Mesodermal cell (in vitro differentiated cells): ENCODE measurements at regions not wholly inside any gene's neighbourhood (a gene's known extent, or its start where the extent isn't known, plus 50 kb on each side); places are given as distances from the start of the nearest gene placed in this dataset.
"Not testable (repeated sequence)": the region's sequence is repeated elsewhere in the genome, so short reads cannot be mapped to it uniquely, and the experiment has no call there.

Experiments
- H3K27ac ChIP-seq: 2 replicates; pipeline ENCODE4 v1.7.0; 2013; ENCODE audit warnings: mild to moderate bottlenecking, low read depth, low read length, moderate library complexity; ENCODE audit not compliant: severe bottlenecking
- H3K36me3 ChIP-seq: 2 replicates; pipeline ENCODE4 v1.7.1; 2013; ENCODE audit warnings: mild to moderate bottlenecking, low read length, moderate library complexity; ENCODE audit not compliant: control insufficient read depth, insufficient read depth
- H3K4me1 ChIP-seq: one replicate; pipeline ENCODE4 v1.7.1; 2013; ENCODE audit warnings: mild to moderate bottlenecking, low read length; ENCODE audit not compliant: insufficient read depth, control insufficient read depth, poor library complexity, severe bottlenecking
- H3K4me3 ChIP-seq: 2 replicates; pipeline ENCODE4 v1.7.0; 2013; ENCODE audit warnings: low read length, control low read depth, mild to moderate bottlenecking; ENCODE audit not compliant: insufficient read depth, poor library complexity, severe bottlenecking; ENCODE audit errors: extremely low read depth
- H3K9me3 ChIP-seq: 2 replicates; pipeline ENCODE4 v1.7.1; 2013; ENCODE audit warnings: mild to moderate bottlenecking, low read length, moderate library complexity; ENCODE audit not compliant: control insufficient read depth
- WGBS, 2 experiments: methylation state at CpG; one replicate each; pipeline ENCODE4 v1.1.5; 2013; ENCODE audit warnings: missing lambda C conversion rate in 2 of 2; ENCODE audit not compliant: insufficient coverage in 2 of 2; 5-methylcytosine and 5-hydroxymethylcytosine counted together

DNA sequence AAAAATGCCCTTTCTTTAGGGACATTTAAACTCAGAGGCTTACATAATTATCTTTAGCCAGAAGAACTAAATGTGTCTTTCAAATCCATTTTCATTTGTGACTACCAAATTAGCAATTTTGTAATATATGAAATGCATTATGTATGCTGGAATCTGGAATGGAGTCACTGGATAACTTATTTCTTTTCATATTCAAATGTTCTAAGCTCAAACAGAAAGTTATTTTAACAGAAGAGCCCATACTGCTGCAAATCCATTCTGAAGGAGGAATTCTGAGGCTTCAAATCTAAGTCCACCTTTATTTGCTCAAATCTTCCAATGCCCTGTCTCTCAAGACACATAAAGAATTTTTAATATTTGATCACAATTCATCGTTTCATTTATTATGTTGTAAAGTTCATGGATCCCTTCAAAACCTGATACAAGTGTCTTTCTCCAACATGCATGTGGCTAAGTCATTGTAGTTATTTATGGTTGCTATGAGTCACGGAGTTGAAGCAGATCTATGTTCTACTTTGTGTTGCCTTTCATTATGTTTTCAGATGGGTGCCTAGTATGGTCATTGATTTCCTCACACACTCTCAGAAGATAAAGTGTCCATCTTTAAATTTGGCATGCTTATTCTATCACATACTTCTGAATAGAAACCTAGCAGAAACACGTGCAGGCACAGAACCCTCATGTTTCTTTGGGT, 214.8 kb upstream of the GCFC2 start:
- Histone ChIP-seq H3K4me1 (no peaks in the 10 kb centered on the region), H3K9me3 (no peaks in the 10 kb centered on the region), H3K36me3 (no peaks in the 10 kb centered on the region), H3K27ac (no peak overlapping the region), H3K4me3 (no peak overlapping the region)
- WGBS, 2 experiments, result no CpG with 5 or more reads among the region's 3 CpGs

DNA sequence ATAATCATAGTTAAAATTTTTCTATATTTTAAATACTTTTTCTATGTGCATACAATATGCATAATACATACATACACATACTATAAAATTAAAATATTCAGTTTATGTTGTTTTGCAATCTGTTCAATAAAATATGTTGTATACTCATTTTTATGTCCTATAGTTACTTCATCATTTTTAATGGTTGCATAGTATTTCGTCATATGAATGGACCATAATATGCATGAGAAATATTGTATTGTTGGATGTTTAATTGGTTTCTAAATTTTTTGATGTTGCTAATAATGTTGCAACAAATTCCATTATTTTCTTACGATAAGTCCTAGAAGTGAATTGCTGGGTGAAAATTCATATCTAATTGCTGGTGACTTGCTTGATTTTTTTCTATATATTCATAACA, 211.5 kb upstream of the GCFC2 start:
- Histone ChIP-seq H3K4me3 (no peak overlapping the region), H3K27ac (no peak overlapping the region), H3K9me3 (no peaks in the 10 kb centered on the region), H3K4me1 (no peaks in the 10 kb centered on the region), H3K36me3 (no peaks in the 10 kb centered on the region)
- no CpG with 5 or more reads among the region's 2 CpGs for WGBS, 2 experiments

DNA sequence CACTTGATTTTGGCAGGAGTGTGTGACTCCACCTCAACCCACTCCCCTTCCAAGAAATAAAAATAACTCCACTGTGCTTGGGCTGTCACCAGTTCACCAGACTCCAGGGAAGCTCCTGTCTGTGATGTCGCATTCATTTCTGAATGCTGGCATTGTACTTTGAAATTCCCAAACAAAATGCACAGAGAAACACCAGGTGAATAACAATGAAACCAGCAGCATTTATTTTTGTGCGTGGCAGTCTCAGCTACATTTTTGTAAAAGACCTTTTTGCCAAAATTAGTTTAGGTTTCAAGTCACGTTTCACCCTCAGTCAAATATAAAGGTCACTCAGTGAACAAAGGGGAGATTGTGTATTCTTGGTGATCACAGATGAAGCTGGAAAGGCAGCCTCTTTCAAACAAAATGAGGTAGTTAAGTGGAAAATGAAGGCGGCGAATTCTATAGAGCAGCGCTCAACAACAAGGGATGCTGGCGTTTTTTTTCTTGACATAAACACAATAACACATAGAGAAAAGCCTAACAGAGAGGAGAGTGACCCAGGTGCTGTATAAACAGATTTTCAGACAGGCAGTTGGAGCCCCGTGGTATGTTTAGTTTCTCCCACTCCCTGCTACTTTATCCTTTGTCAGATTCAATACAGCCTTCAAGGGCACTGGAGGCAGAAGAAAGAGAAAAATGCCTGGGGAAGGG, 210.3 kb upstream of the GCFC2 start:
- Histone ChIP-seq H3K36me3 (no peaks in the 10 kb centered on the region), H3K27ac (peak overlapping the region; percentile 65), H3K9me3 (no peaks in the 10 kb centered on the region), H3K4me3 (no peak overlapping the region), H3K4me1 (no peaks in the 10 kb centered on the region)
- WGBS, 2 experiments, result 59 to 82% methylated on average over 2 of the region's 8 CpGs

DNA sequence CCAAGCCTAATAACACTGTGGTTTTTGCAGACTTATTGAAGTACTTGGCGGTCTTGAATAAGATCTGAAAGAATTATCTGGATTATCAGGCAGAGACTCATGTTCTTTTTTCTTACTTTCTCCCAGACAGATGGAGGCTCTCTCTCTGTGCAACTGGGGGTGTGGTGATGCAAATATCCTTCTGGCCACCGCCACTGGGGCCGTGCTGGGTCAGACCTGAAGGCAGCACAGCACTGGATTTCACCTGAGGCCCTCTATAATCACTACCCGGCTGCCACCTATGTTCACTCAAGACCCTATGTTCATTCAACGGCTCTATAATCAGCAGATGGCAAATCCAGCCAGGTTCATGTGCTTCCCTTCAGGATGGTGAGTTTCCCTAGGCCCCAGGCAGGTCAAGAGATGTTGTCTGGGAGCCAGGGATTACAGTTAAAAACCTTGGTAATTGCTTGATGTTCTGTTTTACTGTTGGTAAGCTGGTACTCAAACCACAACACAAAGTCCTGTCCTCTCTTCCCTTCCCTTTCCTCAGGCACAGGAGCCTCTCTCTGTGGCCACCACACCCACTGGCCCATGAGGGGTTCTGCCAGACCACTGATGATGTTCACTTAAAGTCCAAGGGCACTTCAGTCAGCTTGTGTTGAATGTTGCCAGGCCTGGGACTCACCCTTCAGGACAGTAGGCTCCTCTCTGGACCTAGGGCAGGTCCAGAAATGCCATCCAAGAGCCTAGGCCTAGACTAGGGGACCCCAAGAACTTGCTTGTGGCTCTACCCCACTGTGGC, 205.3 kb upstream of the GCFC2 start:
- no peaks in the 10 kb centered on the region for H3K9me3 ChIP-seq
- no peaks in the 10 kb centered on the region for H3K36me3 ChIP-seq
- H3K4me1 ChIP-seq, result no peaks in the 10 kb centered on the region
- 83 to 100% methylated on average over 2 to 4 of the region's 5 CpGs for WGBS, 2 experiments
- no peak overlapping the region for H3K4me3 ChIP-seq
- H3K27ac ChIP-seq, result no peak overlapping the region

- H3K9me3 ChIP-seq, result no peaks in the 10 kb centered on the region
- WGBS, 2 experiments, result 0% methylated on average over 1 of the region's 5 CpGs; no CpG with 5 or more reads in 1 of the 2 experiments
- no peaks in the 10 kb centered on the region for H3K36me3 ChIP-seq
- no peak overlapping the region for H3K27ac ChIP-seq
- H3K4me1 ChIP-seq, result no peaks in the 10 kb centered on the region
- H3K4me3 ChIP-seq, result no peak overlapping the region
These were observed 186.2 kb upstream of the GCFC2 start for GRCh38 chr2:75896779-75897366.

- H3K27ac ChIP-seq, result no peak overlapping the region
- no peaks in the 10 kb centered on the region for H3K9me3 ChIP-seq
- no peak overlapping the region for H3K4me3 ChIP-seq
- 75 to 100% methylated on average over 1 of the region's 1 CpG for WGBS, 2 experiments
- H3K36me3 ChIP-seq, result no peaks in the 10 kb centered on the region
- no peaks in the 10 kb centered on the region for H3K4me1 ChIP-seq
These were observed 183.5 kb upstream of the GCFC2 start for GRCh38 chr2:75894170-75894569.

GRCh38 chr2:75892490-75892889, 181.8 kb upstream of the GCFC2 start:
- Histone ChIP-seq H3K9me3 (no peaks in the 10 kb centered on the region), H3K36me3 (no peaks in the 10 kb centered on the region), H3K4me3 (no peak overlapping the region), H3K27ac (no peak overlapping the region), H3K4me1 (no peaks in the 10 kb centered on the region)
- WGBS, 2 experiments, result no CpG with 5 or more reads among the region's 2 CpGs

DNA sequence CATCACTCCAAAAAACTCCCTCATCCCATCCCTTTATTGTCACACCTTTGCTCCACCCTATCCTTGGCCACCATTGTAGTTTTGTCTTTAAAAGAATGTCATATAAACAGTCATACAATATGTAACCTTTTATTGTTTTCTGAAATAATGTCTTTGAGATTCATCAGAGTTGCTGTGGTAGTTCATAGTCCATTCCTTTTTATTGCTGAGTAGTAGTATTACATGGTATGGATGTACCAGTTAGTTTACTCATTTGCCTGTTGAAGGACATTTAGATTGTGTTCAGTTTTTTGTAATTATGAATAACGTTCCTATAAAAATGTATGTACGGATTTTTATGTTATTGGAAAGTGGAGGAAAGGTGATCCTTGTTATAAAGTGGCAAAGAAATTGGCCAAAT, 171.8 kb upstream of the GCFC2 start:
- no peak overlapping the region for H3K4me3 ChIP-seq
- no peak overlapping the region for H3K27ac ChIP-seq
- no peaks in the 10 kb centered on the region for H3K9me3 ChIP-seq
- no peaks in the 10 kb centered on the region for H3K4me1 ChIP-seq
- H3K36me3 ChIP-seq, result no peaks in the 10 kb centered on the region
- 65 to 88% methylated on average over 2 of the region's 2 CpGs for WGBS, 2 experiments

DNA sequence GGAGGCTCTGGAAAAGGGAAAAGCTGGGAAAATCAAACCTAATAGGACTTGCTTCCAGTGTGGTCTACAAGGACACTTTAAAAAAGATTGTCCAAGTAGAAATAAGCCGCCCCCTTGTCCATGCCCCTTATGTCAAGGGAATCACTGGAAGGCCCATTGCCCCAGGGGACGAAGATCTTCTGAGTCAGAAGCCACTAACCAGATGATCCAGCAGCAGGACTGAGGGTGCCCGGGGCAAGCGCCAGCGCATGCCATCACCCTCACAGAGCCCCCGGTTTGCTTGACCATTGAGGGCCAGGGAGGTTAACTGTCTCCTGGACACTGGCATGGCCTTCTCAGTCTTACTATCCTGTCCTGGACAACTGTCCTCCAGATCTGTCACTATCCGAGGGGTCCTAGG, 164.9 kb upstream of the GCFC2 start:
- not testable (repeated sequence) for H3K36me3 ChIP-seq, H3K4me3 ChIP-seq, H3K27ac ChIP-seq, H3K4me1 ChIP-seq, H3K9me3 ChIP-seq
- WGBS, 2 experiments, result 88 to 94% methylated on average over 5 to 6 of the region's 7 CpGs

GRCh38 chr2:75871762-75872614, 161.3 kb upstream of the GCFC2 start:
- H3K4me1 ChIP-seq, H3K4me3 ChIP-seq, H3K27ac ChIP-seq, H3K36me3 ChIP-seq, H3K9me3 ChIP-seq: not testable (repeated sequence)
- 94 to 97% methylated on average over 19 of the region's 25 CpGs for WGBS, 2 experiments
